ENCODE measurements at regions not wholly inside any gene's neighbourhood (a gene's known extent, or its start where the extent isn't known, plus 50 kb on each side); places are given as distances from the start of the nearest gene placed in this dataset.

DNA sequence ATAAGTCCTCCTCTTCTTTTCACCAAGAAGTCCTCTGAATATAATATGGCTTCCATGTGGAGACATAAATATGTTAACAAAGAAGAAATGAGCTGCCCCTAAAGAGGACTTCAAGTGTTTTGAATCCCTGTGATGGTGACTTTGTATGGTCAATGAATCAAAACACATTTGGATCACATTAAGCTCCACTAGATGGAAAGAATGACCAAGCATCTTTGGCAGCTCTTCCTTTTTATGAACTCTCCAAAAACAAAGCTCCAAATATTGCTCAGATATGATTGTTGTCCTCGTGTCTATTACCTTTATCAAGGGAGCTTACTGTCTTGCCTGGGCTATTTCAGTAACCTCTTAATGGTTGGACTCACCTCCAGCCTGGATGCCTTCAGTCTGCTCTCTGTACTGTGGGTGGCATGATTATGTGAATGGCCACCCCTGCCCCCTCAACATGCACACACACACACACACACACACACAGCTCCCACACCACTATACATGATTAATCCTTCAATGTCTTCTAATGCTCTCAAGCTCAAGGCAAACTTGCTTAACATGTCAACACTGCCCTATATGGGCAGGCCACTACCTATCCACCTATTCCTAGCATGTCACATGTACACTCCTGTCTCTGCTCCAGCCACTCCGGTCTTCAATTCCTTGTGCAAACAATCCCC lies 346.6 kb upstream of the SALL1 start:
- Histone ChIP-seq H2BK5ac (ENCODE audit: low read depth, low read length, poor library complexity, severe bottlenecking) (no peak overlapping the region), H2AK9ac (replicated peaks; ENCODE audit: low read depth, low read length, poor library complexity) (no peak overlapping the region), H2AFZ (replicated peaks; ENCODE audit: low read length, poor library complexity) (no peak overlapping the region), H4K91ac (ENCODE audit: insufficient read depth, low read depth, low read length) (no peak overlapping the region), H3K4me1 (ENCODE audit: control insufficient read depth, insufficient read depth, low read length) (no peaks in the 10 kb centered on the region), H3K27me3 (ENCODE audit: control insufficient read depth, insufficient read depth, low read length) (no peaks in the 10 kb centered on the region), H3K9me1 (ENCODE audit: insufficient read depth, low read length) (no peaks in the 10 kb centered on the region), H4K8ac (ENCODE audit: low read depth in 2 of 2, low read length in 2 of 2) (no peak overlapping the region), H2BK20ac (ENCODE audit: low read depth, low read length) (no peak overlapping the region), H2BK120ac (ENCODE audit: low read depth, low read length) (no peak overlapping the region), H3K9me3 (ENCODE audit: control insufficient read depth, insufficient read depth, low read length) (no peaks in the 10 kb centered on the region), H4K5ac (ENCODE audit: low read depth, low read length) (no peak overlapping the region), H3K4me2 (ENCODE audit: low read depth, low read length) (no peak overlapping the region), H3K4ac (ENCODE audit: low read depth, low read length) (no peak overlapping the region), H4K20me1 (ENCODE audit: insufficient read depth, low read length) (no peaks in the 10 kb centered on the region), H3K18ac (ENCODE audit: low read depth, low read length) (no peak overlapping the region), H3K9ac (ENCODE audit: low read depth, low read length) (no peak overlapping the region), H3K14ac (replicated peaks; ENCODE audit: low read depth, low read length) (no peak overlapping the region), H3K56ac (ENCODE audit: extremely low read depth, insufficient read depth, low read length) (no peak overlapping the region), H3K23ac (ENCODE audit: low read depth, low read length) (no peak overlapping the region), H3K4me3 (ENCODE audit: insufficient read depth, low read depth, low read length) (no peak overlapping the region), H3K36me3 (ENCODE audit: control insufficient read depth, insufficient read depth, low read length) (no peaks in the 10 kb centered on the region), H3K79me1 (ENCODE audit: low read depth in 1 of 2, low read length in 2 of 2) (no peaks in the 10 kb centered on the region), H2AK5ac (ENCODE audit: low read depth, low read length) (no peak overlapping the region), H3K27ac (ENCODE audit: insufficient read depth, low read length) (no peak overlapping the region), H2BK15ac (ENCODE audit: low read depth, low read length) (no peak overlapping the region)
- ChIA-PET CTCF (interaction anchor here (0.7 kb wide), 1 partner anchor 44 kb away, joined by 4 read pairs; no protein-coding TSS in a partner anchor), POLR2A (ENCODE audit: unreplicated experiment) (no interaction called here)
- no CpG with 5 or more reads among the region's 2 CpGs for WGBS, 2 experiments (ENCODE audit: extremely low coverage in 2 of 2, insufficient read length in 1 of 2)
- DNase-seq: no peak
- no TSS peak for BruUV-seq (replicated peaks)
- dilution Hi-C loops (cut with HindIII; ENCODE audit: low sequenced_read_pairs, unreplicated experiment): no loop called here
- ATAC-seq (ENCODE audit: low read depth): no peak
- in situ Hi-C loops (cut with MboI; ENCODE audit: low sequenced_read_pairs): no loop called here
- TF ChIP-seq RAD21 (IDR thresholded peaks at IDR 0.05; ENCODE audit: low read length) (no peak), CEBPB (IDR thresholded peaks at IDR 0.05; ENCODE audit: low read depth, low read length) (no peak), MAFK (IDR thresholded peaks at IDR 0.05; ENCODE audit: low read depth, low read length) (no peak), RCOR1 (IDR thresholded peaks at IDR 0.05; ENCODE audit: insufficient replicate concordance, low read length) (no peak), RFX5 (IDR thresholded peaks at IDR 0.05; ENCODE audit: low read depth, low read length) (no peak)
- TF ChIP-seq, protein P1, sequence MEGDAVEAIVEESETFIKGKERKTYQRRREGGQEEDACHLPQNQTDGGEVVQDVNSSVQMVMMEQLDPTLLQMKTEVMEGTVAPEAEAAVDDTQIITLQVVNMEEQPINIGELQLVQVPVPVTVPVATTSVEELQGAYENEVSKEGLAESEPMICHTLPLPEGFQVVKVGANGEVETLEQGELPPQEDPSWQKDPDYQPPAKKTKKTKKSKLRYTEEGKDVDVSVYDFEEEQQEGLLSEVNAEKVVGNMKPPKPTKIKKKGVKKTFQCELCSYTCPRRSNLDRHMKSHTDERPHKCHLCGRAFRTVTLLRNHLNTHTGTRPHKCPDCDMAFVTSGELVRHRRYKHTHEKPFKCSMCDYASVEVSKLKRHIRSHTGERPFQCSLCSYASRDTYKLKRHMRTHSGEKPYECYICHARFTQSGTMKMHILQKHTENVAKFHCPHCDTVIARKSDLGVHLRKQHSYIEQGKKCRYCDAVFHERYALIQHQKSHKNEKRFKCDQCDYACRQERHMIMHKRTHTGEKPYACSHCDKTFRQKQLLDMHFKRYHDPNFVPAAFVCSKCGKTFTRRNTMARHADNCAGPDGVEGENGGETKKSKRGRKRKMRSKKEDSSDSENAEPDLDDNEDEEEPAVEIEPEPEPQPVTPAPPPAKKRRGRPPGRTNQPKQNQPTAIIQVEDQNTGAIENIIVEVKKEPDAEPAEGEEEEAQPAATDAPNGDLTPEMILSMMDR (conservative IDR thresholded peaks at IDR 0.05; ENCODE audit: low read depth, low read length): no peak
- TF ChIP-seq, protein P2, sequence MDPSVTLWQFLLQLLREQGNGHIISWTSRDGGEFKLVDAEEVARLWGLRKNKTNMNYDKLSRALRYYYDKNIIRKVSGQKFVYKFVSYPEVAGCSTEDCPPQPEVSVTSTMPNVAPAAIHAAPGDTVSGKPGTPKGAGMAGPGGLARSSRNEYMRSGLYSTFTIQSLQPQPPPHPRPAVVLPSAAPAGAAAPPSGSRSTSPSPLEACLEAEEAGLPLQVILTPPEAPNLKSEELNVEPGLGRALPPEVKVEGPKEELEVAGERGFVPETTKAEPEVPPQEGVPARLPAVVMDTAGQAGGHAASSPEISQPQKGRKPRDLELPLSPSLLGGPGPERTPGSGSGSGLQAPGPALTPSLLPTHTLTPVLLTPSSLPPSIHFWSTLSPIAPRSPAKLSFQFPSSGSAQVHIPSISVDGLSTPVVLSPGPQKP (IDR thresholded peaks at IDR 0.05; ENCODE audit: borderline replicate concordance, low read depth, low read length): no peak
- intact Hi-C loops (cut with micrococcal nuclease): no loop called here

All from IMR-90 (cell line).